ENCODE measurements at regions not wholly inside any gene's neighbourhood (a gene's known extent, or its start where the extent isn't known, plus 50 kb on each side); places are given as distances from the start of the nearest gene placed in this dataset.
"Not testable (repeated sequence)": the region's sequence is repeated elsewhere in the genome, so short reads cannot be mapped to it uniquely, and the experiment has no call there.

DNA sequence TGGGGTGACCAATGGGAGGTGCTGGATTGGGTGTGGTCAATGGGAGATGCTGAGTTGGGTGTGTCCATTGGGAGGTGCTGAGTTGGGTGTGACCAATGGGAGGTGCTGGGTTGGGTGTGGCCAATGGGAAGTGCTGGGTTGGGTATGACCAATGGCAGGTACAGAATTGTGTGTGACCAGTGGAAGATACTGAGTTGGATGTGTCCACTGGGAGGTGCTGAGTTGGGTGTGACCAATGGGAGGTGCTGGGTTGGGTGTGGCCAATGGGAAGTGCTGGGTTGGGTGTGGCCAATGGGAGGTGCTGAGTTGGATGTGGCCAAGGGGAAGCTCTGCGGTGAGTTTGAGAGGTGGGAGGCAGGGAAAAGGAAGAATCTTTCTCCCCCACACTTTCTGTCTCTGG lies 250.0 kb upstream of the PROK2 start:
- Histone ChIP-seq H3K36me3 (ENCODE audit: control insufficient read depth in 1 of 2, insufficient read depth in 2 of 2, low read length in 2 of 2) (no peaks in the 10 kb centered on the region), H3K9me3 (ENCODE audit: control insufficient read depth in 1 of 2, low read length in 2 of 2) (no peaks in the 10 kb centered on the region), H3K4me3 (ENCODE audit: low read depth in 1 of 2, low read length in 2 of 2) (no peak overlapping the region), H3K27me3 (ENCODE audit: low read depth, low read length) (no peaks in the 10 kb centered on the region), H3K27ac (ENCODE audit: low read length) (no peak overlapping the region), H3K4me1 (ENCODE audit: control insufficient read depth in 1 of 2, insufficient read depth in 2 of 2, low read length in 2 of 2) (no peaks in the 10 kb centered on the region)

GRCh38 chr3:72033666-72034428 lies 248.9 kb upstream of the PROK2 start:
- Histone ChIP-seq H3K9me3 (ENCODE audit: control insufficient read depth in 1 of 2, low read length in 2 of 2) (no peaks in the 10 kb centered on the region), H3K27ac (ENCODE audit: low read length) (no peak overlapping the region), H3K4me1 (ENCODE audit: control insufficient read depth in 1 of 2, insufficient read depth in 2 of 2, low read length in 2 of 2) (no peaks in the 10 kb centered on the region), H3K27me3 (ENCODE audit: low read depth, low read length) (no peaks in the 10 kb centered on the region), H3K4me3 (ENCODE audit: low read depth in 1 of 2, low read length in 2 of 2) (no peak overlapping the region), H3K36me3 (ENCODE audit: control insufficient read depth in 1 of 2, insufficient read depth in 2 of 2, low read length in 2 of 2) (no peaks in the 10 kb centered on the region)

- Histone ChIP-seq H3K27ac (ENCODE audit: low read length) (no peak overlapping the region), H3K9me3 (ENCODE audit: control insufficient read depth in 1 of 2, low read length in 2 of 2) (no peaks in the 10 kb centered on the region), H3K4me3 (ENCODE audit: low read depth in 1 of 2, low read length in 2 of 2) (no peak overlapping the region), H3K27me3 (ENCODE audit: low read depth, low read length) (no peaks in the 10 kb centered on the region), H3K36me3 (ENCODE audit: control insufficient read depth in 1 of 2, insufficient read depth in 2 of 2, low read length in 2 of 2) (no peaks in the 10 kb centered on the region), H3K4me1 (ENCODE audit: control insufficient read depth in 1 of 2, insufficient read depth in 2 of 2, low read length in 2 of 2) (no peaks in the 10 kb centered on the region)
These were observed 247.6 kb upstream of the PROK2 start for GRCh38 chr3:72032441-72033135.

- Histone ChIP-seq H3K27ac (ENCODE audit: low read length) (no peak overlapping the region), H3K4me3 (ENCODE audit: low read depth in 1 of 2, low read length in 2 of 2) (no peak overlapping the region), H3K27me3 (ENCODE audit: low read depth, low read length) (no peaks in the 10 kb centered on the region), H3K4me1 (ENCODE audit: control insufficient read depth in 1 of 2, insufficient read depth in 2 of 2, low read length in 2 of 2) (no peaks in the 10 kb centered on the region), H3K36me3 (ENCODE audit: control insufficient read depth in 1 of 2, insufficient read depth in 2 of 2, low read length in 2 of 2) (no peaks in the 10 kb centered on the region), H3K9me3 (ENCODE audit: control insufficient read depth in 1 of 2, low read length in 2 of 2) (no peaks in the 10 kb centered on the region)
These were observed 246.6 kb upstream of the PROK2 start for GRCh38 chr3:72031581-72031980.

GRCh38 chr3:72030296-72030695 lies 245.3 kb upstream of the PROK2 start:
- H3K4me3 ChIP-seq (ENCODE audit: low read depth in 1 of 2, low read length in 2 of 2) = not testable (repeated sequence)

DNA sequence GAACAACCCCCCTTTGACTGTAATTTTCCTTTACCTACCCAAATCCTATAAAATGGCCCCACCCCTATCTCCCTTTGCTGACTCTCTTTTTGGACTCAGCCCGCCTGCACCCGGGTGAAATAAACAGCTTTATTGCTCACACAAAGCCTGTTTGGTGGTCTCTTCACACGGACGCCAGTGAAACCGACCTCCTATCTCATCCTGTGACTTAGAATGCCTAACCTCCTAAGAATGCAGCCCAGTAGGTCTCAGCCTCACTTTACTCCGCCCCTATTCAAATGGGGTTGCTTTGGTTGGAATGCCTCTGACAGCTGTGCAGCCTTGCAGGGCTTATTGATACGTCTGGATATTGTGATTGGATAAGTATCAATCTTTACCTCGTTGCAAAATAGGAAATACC lies 243.8 kb upstream of the PROK2 start:
- H3K9me3 ChIP-seq (ENCODE audit: control insufficient read depth in 1 of 2, low read length in 2 of 2); H3K27ac ChIP-seq (ENCODE audit: low read length); H3K27me3 ChIP-seq (ENCODE audit: low read depth, low read length); H3K36me3 ChIP-seq (ENCODE audit: control insufficient read depth in 1 of 2, insufficient read depth in 2 of 2, low read length in 2 of 2); H3K4me1 ChIP-seq (ENCODE audit: control insufficient read depth in 1 of 2, insufficient read depth in 2 of 2, low read length in 2 of 2); H3K4me3 ChIP-seq (ENCODE audit: low read depth in 1 of 2, low read length in 2 of 2): not testable (repeated sequence)

More at GRCh38 chr3:72030296-72030695, 245.3 kb upstream of the PROK2 start:
- not testable (repeated sequence) for H3K4me1 ChIP-seq (ENCODE audit: control insufficient read depth in 1 of 2, insufficient read depth in 2 of 2, low read length in 2 of 2); H3K27ac ChIP-seq (ENCODE audit: low read length); H3K27me3 ChIP-seq (ENCODE audit: low read depth, low read length); H3K36me3 ChIP-seq (ENCODE audit: control insufficient read depth in 1 of 2, insufficient read depth in 2 of 2, low read length in 2 of 2); H3K9me3 ChIP-seq (ENCODE audit: control insufficient read depth in 1 of 2, low read length in 2 of 2)

GRCh38 chr3:72028307-72028706 lies 243.4 kb upstream of the PROK2 start:
- H3K9me3 ChIP-seq (ENCODE audit: control insufficient read depth in 1 of 2, low read length in 2 of 2); H3K4me1 ChIP-seq (ENCODE audit: control insufficient read depth in 1 of 2, insufficient read depth in 2 of 2, low read length in 2 of 2): not testable (repeated sequence)

GRCh38 chr3:72027728-72028127 lies 242.8 kb upstream of the PROK2 start:
- H3K4me3 ChIP-seq (ENCODE audit: low read depth in 1 of 2, low read length in 2 of 2); H3K4me1 ChIP-seq (ENCODE audit: control insufficient read depth in 1 of 2, insufficient read depth in 2 of 2, low read length in 2 of 2): not testable (repeated sequence)

More at GRCh38 chr3:72028307-72028706, 243.4 kb upstream of the PROK2 start:
- not testable (repeated sequence) for H3K4me3 ChIP-seq (ENCODE audit: low read depth in 1 of 2, low read length in 2 of 2); H3K27ac ChIP-seq (ENCODE audit: low read length); H3K36me3 ChIP-seq (ENCODE audit: control insufficient read depth in 1 of 2, insufficient read depth in 2 of 2, low read length in 2 of 2); H3K27me3 ChIP-seq (ENCODE audit: low read depth, low read length)

DNA sequence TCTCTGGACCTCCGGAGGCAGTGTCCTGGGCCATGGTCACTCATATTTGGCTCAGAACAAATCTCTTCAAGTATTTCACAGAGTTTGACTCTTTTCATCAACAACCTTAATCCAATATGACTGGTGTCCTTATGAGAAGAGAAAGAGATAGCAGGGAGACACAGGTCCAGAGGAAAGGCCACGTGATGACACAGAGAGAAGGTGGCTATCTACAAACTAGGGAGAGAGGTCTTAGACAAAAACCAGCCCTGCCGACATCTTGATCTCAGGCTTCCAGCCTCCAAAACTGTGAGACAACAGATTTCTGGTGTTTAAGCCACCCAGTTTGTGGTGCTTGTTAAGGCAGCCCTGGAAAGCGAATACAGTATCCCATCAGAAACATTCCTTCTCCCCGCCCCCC lies 237.1 kb upstream of the PROK2 start:
- H3K27ac ChIP-seq (ENCODE audit: low read length) = no peak overlapping the region
- H3K36me3 ChIP-seq (ENCODE audit: control insufficient read depth in 1 of 2, insufficient read depth in 2 of 2, low read length in 2 of 2) = no peaks in the 10 kb centered on the region
- no peaks in the 10 kb centered on the region for H3K9me3 ChIP-seq (ENCODE audit: control insufficient read depth in 1 of 2, low read length in 2 of 2)
- H3K4me3 ChIP-seq (ENCODE audit: low read depth in 1 of 2, low read length in 2 of 2) = no peak overlapping the region
- peaks cover 4 to 9% of the 10 kb centered on the region in 2 donors for H3K4me1 ChIP-seq (ENCODE audit: control insufficient read depth in 1 of 2, insufficient read depth in 2 of 2, low read length in 2 of 2)
- no peaks in the 10 kb centered on the region for H3K27me3 ChIP-seq (ENCODE audit: low read depth, low read length)

More at GRCh38 chr3:72027728-72028127, 242.8 kb upstream of the PROK2 start:
- H3K27ac ChIP-seq (ENCODE audit: low read length); H3K9me3 ChIP-seq (ENCODE audit: control insufficient read depth in 1 of 2, low read length in 2 of 2); H3K36me3 ChIP-seq (ENCODE audit: control insufficient read depth in 1 of 2, insufficient read depth in 2 of 2, low read length in 2 of 2); H3K27me3 ChIP-seq (ENCODE audit: low read depth, low read length): not testable (repeated sequence)

DNA sequence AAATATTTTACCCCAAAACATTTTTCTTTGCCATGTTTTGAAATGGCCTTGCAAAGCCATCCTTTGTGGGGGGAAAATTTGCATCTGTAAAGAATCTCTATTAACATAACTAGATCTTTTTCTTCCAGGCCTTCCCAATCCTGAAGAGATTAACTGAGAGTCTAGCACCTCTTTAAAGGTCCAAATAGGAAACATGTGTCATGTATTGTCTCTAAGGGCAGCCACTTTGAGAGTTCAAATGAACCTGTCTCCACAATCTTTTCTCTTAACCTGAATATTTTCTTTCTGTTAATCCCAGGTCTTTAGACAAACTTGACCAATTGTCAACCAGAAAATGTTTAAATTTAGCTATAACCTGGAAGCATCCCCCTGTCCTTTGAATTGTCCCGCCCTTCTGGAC lies 236.6 kb upstream of the PROK2 start:
- Histone ChIP-seq H3K27me3 (ENCODE audit: low read depth, low read length) (no peaks in the 10 kb centered on the region), H3K9me3 (ENCODE audit: control insufficient read depth in 1 of 2, low read length in 2 of 2) (no peaks in the 10 kb centered on the region), H3K27ac (ENCODE audit: low read length) (no peak overlapping the region), H3K36me3 (ENCODE audit: control insufficient read depth in 1 of 2, insufficient read depth in 2 of 2, low read length in 2 of 2) (no peaks in the 10 kb centered on the region), H3K4me1 (ENCODE audit: control insufficient read depth in 1 of 2, insufficient read depth in 2 of 2, low read length in 2 of 2) (peaks cover 4 to 9% of the 10 kb centered on the region in 2 donors), H3K4me3 (ENCODE audit: low read depth in 1 of 2, low read length in 2 of 2) (no peak overlapping the region)

- no peak overlapping the region for H3K4me3 ChIP-seq (ENCODE audit: low read depth in 1 of 2, low read length in 2 of 2)
- H3K9me3 ChIP-seq (ENCODE audit: control insufficient read depth in 1 of 2, low read length in 2 of 2) = no peaks in the 10 kb centered on the region
- H3K4me1 ChIP-seq (ENCODE audit: control insufficient read depth in 1 of 2, insufficient read depth in 2 of 2, low read length in 2 of 2) = peaks cover 4 to 9% of the 10 kb centered on the region in 2 donors
- H3K27ac ChIP-seq (ENCODE audit: low read length) = no peak overlapping the region
- no peaks in the 10 kb centered on the region for H3K36me3 ChIP-seq (ENCODE audit: control insufficient read depth in 1 of 2, insufficient read depth in 2 of 2, low read length in 2 of 2)
- H3K27me3 ChIP-seq (ENCODE audit: low read depth, low read length) = no peaks in the 10 kb centered on the region
These were observed 233.5 kb upstream of the PROK2 start for GRCh38 chr3:72018343-72018984.
